A549 (cell line): ENCODE measurements at regions not wholly inside any gene's neighbourhood (a gene's known extent, or its start where the extent isn't known, plus 50 kb on each side); places are given as distances from the start of the nearest gene placed in this dataset.

Experiments
- ATAC-seq, 2 experiments: fragments of 200-7000 bp in 1 of 2; fragments of >200 bp in 1 of 2; cut with Nextera tagmentation in 1 of 2; cut with Tn5 transposase in 1 of 2; 3 replicates each; pipeline versions ENCODE4 v1.8.0 to v1.9.1; 2018 to 2020; ENCODE audit warnings: mild to moderate bottlenecking in 1 of 2, moderate library complexity in 1 of 2
- CTCF ChIA-PET: fragments of 300-600 bp; sonication (Branson Sonifier 250); formaldehyde crosslinking; extraction: SDS; loops from one replicate; lab custom pipeline; 2021; ENCODE audit warnings: antibody characterized with exemption, inconsistent platforms; lab: Yijun Ruan, JAX
- POLR2A ChIA-PET: fragments of 350-600 bp; formaldehyde crosslinking; extraction: SDS; loops from one replicate; lab custom pipeline; 2021; ENCODE audit warnings: antibody characterized with exemption, inconsistent platforms; lab: Yijun Ruan, JAX
- DNase-seq, 2 experiments: peaks; one replicate each; pipeline versions ENCODE4 v3.0.0 to v3.0.0-alpha.2; 2011 to 2016; ENCODE audit warnings: low read depth in 1 of 2, low spot score in 1 of 2
- FAIRE-seq: peaks from 2 replicates; lab custom pipeline; 2011; peaks lifted over from hg19 to GRCh38; lab: Jason Lieb, UNC
- H3K27ac ChIP-seq, 2 experiments: fragments of >200 bp; sonication (Bioruptor Twin); formaldehyde crosslinking; 3 replicates each; pipeline ENCODE4 v1.5.1; 2016 to 2017
- H3K4me1 ChIP-seq: fragments of >200 bp; sonication (Bioruptor Twin); formaldehyde crosslinking; 3 replicates; pipeline ENCODE4 v1.6.1; 2016
- H3K4me2 ChIP-seq: fragments of >200 bp; sonication (Bioruptor Twin); formaldehyde crosslinking; 3 replicates; pipeline ENCODE4 v1.6.1; 2016
- H3K4me3 ChIP-seq: fragments of >200 bp; sonication (Bioruptor Twin); formaldehyde crosslinking; 3 replicates; pipeline ENCODE4 v1.5.1; 2016
- H3K9me3 ChIP-seq: fragments of >200 bp; sonication (Bioruptor Twin); formaldehyde crosslinking; 3 replicates; pipeline ENCODE4 v1.6.1; 2016
- ATOH8 ChIP-seq: fragments of 250-450 bp; sonication (Bioruptor Pico); IDR thresholded peaks from 2 replicates; pipeline ENCODE4 v1.5.0; 2020; ENCODE audit warnings: low read depth, mild to moderate bottlenecking, moderate library complexity
- BHLHE40 ChIP-seq: IDR thresholded peaks from 2 replicates; pipeline ENCODE4 v1.6.1; 2012; ENCODE audit warnings: low read depth, low read length, inconsistent platforms
- CEBPB ChIP-seq, 2 experiments: fragments of >200 bp in 1 of 2; sonication (Bioruptor Twin) in 1 of 2; formaldehyde crosslinking in 1 of 2; IDR thresholded peaks; 2 replicates each; pipeline ENCODE4 v1.6.1; 2012 to 2016
- CHD2 ChIP-seq: fragments of 150-350 bp; IDR thresholded peaks from 2 replicates; pipeline ENCODE4 v1.6.1; 2014; ENCODE audit warnings: low read length; ENCODE audit not compliant: partially characterized antibody
- ELK1 ChIP-seq: fragments of 150-350 bp; IDR thresholded peaks from 2 replicates; pipeline ENCODE4 v1.6.1; 2014; ENCODE audit warnings: low read depth, mild to moderate bottlenecking, low read length
- FOSB ChIP-seq: fragments of 250-450 bp; sonication (Bioruptor Pico); IDR thresholded peaks from 2 replicates; pipeline ENCODE4 v1.5.0; 2020; ENCODE audit warnings: mild to moderate bottlenecking, moderate library complexity
- FOXS1 ChIP-seq: fragments of 250-450 bp; sonication (Bioruptor Pico); IDR thresholded peaks from 2 replicates; pipeline ENCODE4 v1.5.0; 2020; ENCODE audit warnings: mild to moderate bottlenecking, moderate library complexity
- HOXB13 ChIP-seq: fragments of 250-450 bp; sonication (Bioruptor Pico); IDR thresholded peaks from 2 replicates; pipeline ENCODE4 v1.5.0; 2020; ENCODE audit warnings: low read depth, mild to moderate bottlenecking, moderate library complexity
- HOXB5 ChIP-seq: fragments of 250-450 bp; sonication (Bioruptor Pico); IDR thresholded peaks from 2 replicates; pipeline ENCODE4 v1.5.0; 2020; ENCODE audit warnings: mild to moderate bottlenecking, moderate library complexity
- MAFK ChIP-seq: fragments of 450-650 bp; IDR thresholded peaks from 2 replicates; pipeline ENCODE4 v1.6.1; 2014; ENCODE audit not compliant: partially characterized antibody
- NR3C1 ChIP-seq: fragments of >200 bp; sonication (Bioruptor Twin); formaldehyde crosslinking; IDR thresholded peaks from 3 replicates; pipeline ENCODE4 v1.6.1; 2017
- POLR2AphosphoS2 ChIP-seq: conservative IDR thresholded peaks from 2 replicates; pipeline ENCODE4 v1.6.1; 2012; ENCODE audit warnings: low read length, improper control_type of control experiment, inconsistent platforms
- RARB ChIP-seq: fragments of 250-450 bp; sonication (Bioruptor Pico); IDR thresholded peaks from 2 replicates; pipeline ENCODE4 v1.8.0; 2021; ENCODE audit warnings: mild to moderate bottlenecking, moderate library complexity
- RNF2 ChIP-seq: fragments of 200-600 bp; sonication (generic); IDR thresholded peaks from 2 replicates; pipeline ENCODE4 v1.6.1; 2016; ENCODE audit warnings: low read depth, mild to moderate bottlenecking, antibody characterized with exemption, moderate library complexity, borderline replicate concordance
- SREBF2 ChIP-seq: fragments of 450-650 bp; IDR thresholded peaks from 2 replicates; pipeline ENCODE4 v1.6.1; 2014; ENCODE audit warnings: mild to moderate bottlenecking, moderate library complexity
- TP53 ChIP-seq: fragments of 250-450 bp; sonication (Bioruptor Pico); IDR thresholded peaks from 2 replicates; pipeline ENCODE4 v1.5.0; 2021; ENCODE audit warnings: mild to moderate bottlenecking, moderate library complexity
- ZC3H11A ChIP-seq: fragments of 450-650 bp; IDR thresholded peaks from 2 replicates; pipeline ENCODE4 v1.6.1; 2014; ENCODE audit warnings: antibody characterized with exemption, mild to moderate bottlenecking
- ZFP36 ChIP-seq: fragments of 450-650 bp; IDR thresholded peaks from 2 replicates; pipeline ENCODE4 v1.6.1; 2014; ENCODE audit warnings: borderline replicate concordance; ENCODE audit not compliant: partially characterized antibody
- WGBS: methylation state at CpG from one replicate; pipeline ENCODE4 v1.1.6; 2017; ENCODE audit errors: missing lambda C conversion rate; 5-methylcytosine and 5-hydroxymethylcytosine counted together
- TF ChIP-seq, protein P1 (sequence below): fragments of 200-600 bp; sonication (generic); IDR thresholded peaks from 2 replicates; pipeline ENCODE4 v1.6.1; 2016; ENCODE audit warnings: antibody characterized with exemption, mild to moderate bottlenecking, moderate library complexity
- TF ChIP-seq, protein P2 (sequence below): IDR thresholded peaks from 2 replicates; pipeline ENCODE4 v1.6.1; 2012; ENCODE audit warnings: low read depth, borderline replicate concordance

- FAIRE-seq = no peak
- Histone ChIP-seq H3K4me3 (no peak overlapping the region), H3K27ac (no peak overlapping the region), H3K4me2 (no peak overlapping the region), H3K9me3 (no peaks in the 10 kb centered on the region), H3K4me1 (no peaks in the 10 kb centered on the region)
- WGBS = 11% methylated on average over 3 of the region's 3 CpGs
- no peak for DNase-seq
- TF ChIP-seq MAFK = no peak
- TF ChIP-seq SREBF2 = no peak
- TF ChIP-seq ZFP36 = no peak
- no peak for TF ChIP-seq CHD2
- TF ChIP-seq ZC3H11A = no peak
- TF ChIP-seq POLR2AphosphoS2 = no peak
- ATAC-seq = no peak
- POLR2A ChIA-PET = no interaction called here
- CTCF ChIA-PET = interaction anchor here (0.7 to 1.7 kb wide), 3 partner anchors 211 to 491 kb away, joined by 3 to 10 read pairs (median 3); no protein-coding TSS in a partner anchor
Observed at GRCh38 chr11:19336331-19336730, 95.6 kb upstream of the E2F8 start.

- 65% methylated on average over 2 of the region's 2 CpGs for WGBS
- Histone ChIP-seq H3K4me1 (no peaks in the 10 kb centered on the region), H3K4me2 (no peak overlapping the region), H3K4me3 (no peak overlapping the region), H3K9me3 (no peaks in the 10 kb centered on the region), H3K27ac (no peak overlapping the region)
- CTCF ChIA-PET = interaction anchor here (1.0 kb wide), 1 partner anchor 211 kb away, joined by 3 read pairs; no protein-coding TSS in a partner anchor
- TF ChIP-seq HOXB5 (no peak), RNF2 (no peak), ELK1 (no peak), FOXS1 (CRISPR knock-in tag) (no peak), CEBPB (IDR thresholded peaks at IDR 0.05) (no peak), RARB (CRISPR knock-in tag) (no peak), FOSB (no peak), BHLHE40 (no peak), TP53 (CRISPR knock-in tag) (no peak), NR3C1 (no peak), ATOH8 (CRISPR knock-in tag) (no peak), HOXB13 (CRISPR knock-in tag) (no peak)
- TF ChIP-seq, protein P1, sequence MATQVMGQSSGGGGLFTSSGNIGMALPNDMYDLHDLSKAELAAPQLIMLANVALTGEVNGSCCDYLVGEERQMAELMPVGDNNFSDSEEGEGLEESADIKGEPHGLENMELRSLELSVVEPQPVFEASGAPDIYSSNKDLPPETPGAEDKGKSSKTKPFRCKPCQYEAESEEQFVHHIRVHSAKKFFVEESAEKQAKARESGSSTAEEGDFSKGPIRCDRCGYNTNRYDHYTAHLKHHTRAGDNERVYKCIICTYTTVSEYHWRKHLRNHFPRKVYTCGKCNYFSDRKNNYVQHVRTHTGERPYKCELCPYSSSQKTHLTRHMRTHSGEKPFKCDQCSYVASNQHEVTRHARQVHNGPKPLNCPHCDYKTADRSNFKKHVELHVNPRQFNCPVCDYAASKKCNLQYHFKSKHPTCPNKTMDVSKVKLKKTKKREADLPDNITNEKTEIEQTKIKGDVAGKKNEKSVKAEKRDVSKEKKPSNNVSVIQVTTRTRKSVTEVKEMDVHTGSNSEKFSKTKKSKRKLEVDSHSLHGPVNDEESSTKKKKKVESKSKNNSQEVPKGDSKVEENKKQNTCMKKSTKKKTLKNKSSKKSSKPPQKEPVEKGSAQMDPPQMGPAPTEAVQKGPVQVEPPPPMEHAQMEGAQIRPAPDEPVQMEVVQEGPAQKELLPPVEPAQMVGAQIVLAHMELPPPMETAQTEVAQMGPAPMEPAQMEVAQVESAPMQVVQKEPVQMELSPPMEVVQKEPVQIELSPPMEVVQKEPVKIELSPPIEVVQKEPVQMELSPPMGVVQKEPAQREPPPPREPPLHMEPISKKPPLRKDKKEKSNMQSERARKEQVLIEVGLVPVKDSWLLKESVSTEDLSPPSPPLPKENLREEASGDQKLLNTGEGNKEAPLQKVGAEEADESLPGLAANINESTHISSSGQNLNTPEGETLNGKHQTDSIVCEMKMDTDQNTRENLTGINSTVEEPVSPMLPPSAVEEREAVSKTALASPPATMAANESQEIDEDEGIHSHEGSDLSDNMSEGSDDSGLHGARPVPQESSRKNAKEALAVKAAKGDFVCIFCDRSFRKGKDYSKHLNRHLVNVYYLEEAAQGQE = no peak
- TF ChIP-seq, protein P2, sequence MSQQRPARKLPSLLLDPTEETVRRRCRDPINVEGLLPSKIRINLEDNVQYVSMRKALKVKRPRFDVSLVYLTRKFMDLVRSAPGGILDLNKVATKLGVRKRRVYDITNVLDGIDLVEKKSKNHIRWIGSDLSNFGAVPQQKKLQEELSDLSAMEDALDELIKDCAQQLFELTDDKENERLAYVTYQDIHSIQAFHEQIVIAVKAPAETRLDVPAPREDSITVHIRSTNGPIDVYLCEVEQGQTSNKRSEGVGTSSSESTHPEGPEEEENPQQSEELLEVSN = no peak
- DNase-seq (no peak), FAIRE-seq (no peak), ATAC-seq (no peak)
- POLR2A ChIA-PET = no interaction called here
Observed at GRCh38 chr11:19332476-19332875, 91.7 kb upstream of the E2F8 start.
